Liver (tissue), 8 donors: ENCODE measurements at regions not wholly inside any gene's neighbourhood (a gene's known extent, or its start where the extent isn't known, plus 50 kb on each side); places are given as distances from the start of the nearest gene placed in this dataset.

ENCODE experiments used
- DNase-seq: peaks from one replicate; pipeline ENCODE4 v3.0.0-alpha.2; 2017; ENCODE audit warnings: low spot score
- H3K27ac ChIP-seq, 2 donors: one replicate each; pipeline ENCODE4 v1.7.0; 2013; ENCODE audit warnings: inconsistent platforms in 2 of 2, low read length in 2 of 2, control low read depth in 1 of 2, low read depth in 1 of 2, mild to moderate bottlenecking in 1 of 2
- H3K27me3 ChIP-seq, 4 donors: one replicate each; pipeline versions ENCODE4 v1.6.1 to v1.7.0; 2013; ENCODE audit warnings: low read length in 3 of 4, inconsistent platforms in 1 of 4, mild to moderate bottlenecking in 1 of 4, moderate library complexity in 1 of 4; ENCODE audit not compliant: control insufficient read depth in 4 of 4, insufficient read depth in 4 of 4
- H3K36me3 ChIP-seq, 4 donors: one replicate each; pipeline versions ENCODE4 v1.6.1 to v1.7.0; 2013; ENCODE audit warnings: low read length in 3 of 4, mild to moderate bottlenecking in 3 of 4, low read depth in 1 of 4, moderate library complexity in 1 of 4; ENCODE audit not compliant: control insufficient read depth in 4 of 4, insufficient read depth in 3 of 4
- H3K4me1 ChIP-seq, 4 donors: one replicate each; pipeline versions ENCODE4 v1.6.1 to v1.7.0; 2013; ENCODE audit warnings: low read length in 3 of 4, mild to moderate bottlenecking in 3 of 4, moderate library complexity in 1 of 4; ENCODE audit not compliant: control insufficient read depth in 4 of 4, insufficient read depth in 4 of 4
- H3K4me3 ChIP-seq, 3 donors: one replicate each; pipeline versions ENCODE4 v1.6.1 to v1.7.0; 2013; ENCODE audit warnings: low read length in 3 of 3, control low read depth in 1 of 3, low read depth in 1 of 3, mild to moderate bottlenecking in 1 of 3
- H3K9ac ChIP-seq, 2 donors: one replicate each; pipeline ENCODE4 v1.7.0; 2013; ENCODE audit warnings: low read length in 2 of 2, mild to moderate bottlenecking in 2 of 2, moderate library complexity in 2 of 2, control low read depth in 1 of 2, low read depth in 1 of 2
- H3K9me3 ChIP-seq, 4 donors: one replicate each; pipeline versions ENCODE4 v1.6.1 to v1.7.0; 2013; ENCODE audit warnings: low read length in 3 of 4; ENCODE audit not compliant: control insufficient read depth in 4 of 4
- ATF3 ChIP-seq: IDR thresholded peaks from 2 replicates; pipeline ENCODE4 v1.6.1; 2016; ENCODE audit warnings: antibody characterized with exemption
- EGR1 ChIP-seq, 2 donors: IDR thresholded peaks; 2 replicates each; pipeline ENCODE4 v1.6.1; 2016 to 2018; ENCODE audit warnings: antibody characterized with exemption in 2 of 2, low read depth in 2 of 2
- FOXA1 ChIP-seq: IDR thresholded peaks from 2 replicates; pipeline ENCODE4 v1.6.1; 2016; ENCODE audit warnings: antibody characterized with exemption
- FOXA2 ChIP-seq: IDR thresholded peaks from 2 replicates; pipeline ENCODE4 v1.6.1; 2016; ENCODE audit warnings: antibody characterized with exemption
- GABPA ChIP-seq, 2 donors: IDR thresholded peaks in 1 of 2; conservative IDR thresholded peaks in 1 of 2; 2 replicates each; pipeline ENCODE4 v1.6.1; 2016; ENCODE audit warnings: antibody characterized with exemption in 2 of 2, mild to moderate bottlenecking in 1 of 2, moderate library complexity in 1 of 2
- HNF4A ChIP-seq, 2 donors: conservative IDR thresholded peaks; 2 replicates each; pipeline ENCODE4 v1.6.1; 2016; ENCODE audit warnings: antibody characterized with exemption in 2 of 2, mild to moderate bottlenecking in 2 of 2
- JUND ChIP-seq, 2 donors: IDR thresholded peaks; 2 replicates each; pipeline ENCODE4 v1.6.1; 2016; ENCODE audit warnings: antibody characterized with exemption in 2 of 2
- NR2F2 ChIP-seq: IDR thresholded peaks from 2 replicates; pipeline ENCODE4 v1.6.1; 2016; ENCODE audit warnings: antibody characterized with exemption
- RAD21 ChIP-seq, 2 donors: IDR thresholded peaks; 2 replicates each; pipeline ENCODE4 v1.6.1; 2016; ENCODE audit warnings: antibody characterized with exemption in 2 of 2, mild to moderate bottlenecking in 2 of 2
- RXRA ChIP-seq, 2 donors: IDR thresholded peaks; 2 replicates each; pipeline ENCODE4 v1.6.1; 2017 to 2018; ENCODE audit warnings: antibody characterized with exemption in 2 of 2, mild to moderate bottlenecking in 1 of 2
- SP1 ChIP-seq: IDR thresholded peaks from 2 replicates; pipeline ENCODE4 v1.6.1; 2018; ENCODE audit warnings: antibody characterized with exemption, mild to moderate bottlenecking
- TAF1 ChIP-seq: conservative IDR thresholded peaks from 2 replicates; pipeline ENCODE4 v1.6.1; 2016; ENCODE audit warnings: antibody characterized with exemption, mild to moderate bottlenecking
- WGBS: extraction: QIAGEN DNeasy Blood & Tissue Kit; methylation state at CpG from one replicate; pipeline ENCODE4 v1.1.7; 2013; 5-methylcytosine and 5-hydroxymethylcytosine counted together
- TF ChIP-seq, protein P1 (sequence below): fragments of 150-350 bp; IDR thresholded peaks from 2 replicates; pipeline ENCODE4 v1.5.1; 2017; ENCODE audit warnings: improper control_type of control experiment, low read depth, low read length; ENCODE audit not compliant: missing input control
- TF ChIP-seq, protein P2 (sequence below): IDR thresholded peaks from 2 replicates; pipeline ENCODE4 v1.6.1; 2016; ENCODE audit warnings: antibody characterized with exemption
- donor health status: healthy.
- donor health status: healthy.
- donor health status: healthy.
- donor health status: healthy.
- donor health status: healthy.

DNA sequence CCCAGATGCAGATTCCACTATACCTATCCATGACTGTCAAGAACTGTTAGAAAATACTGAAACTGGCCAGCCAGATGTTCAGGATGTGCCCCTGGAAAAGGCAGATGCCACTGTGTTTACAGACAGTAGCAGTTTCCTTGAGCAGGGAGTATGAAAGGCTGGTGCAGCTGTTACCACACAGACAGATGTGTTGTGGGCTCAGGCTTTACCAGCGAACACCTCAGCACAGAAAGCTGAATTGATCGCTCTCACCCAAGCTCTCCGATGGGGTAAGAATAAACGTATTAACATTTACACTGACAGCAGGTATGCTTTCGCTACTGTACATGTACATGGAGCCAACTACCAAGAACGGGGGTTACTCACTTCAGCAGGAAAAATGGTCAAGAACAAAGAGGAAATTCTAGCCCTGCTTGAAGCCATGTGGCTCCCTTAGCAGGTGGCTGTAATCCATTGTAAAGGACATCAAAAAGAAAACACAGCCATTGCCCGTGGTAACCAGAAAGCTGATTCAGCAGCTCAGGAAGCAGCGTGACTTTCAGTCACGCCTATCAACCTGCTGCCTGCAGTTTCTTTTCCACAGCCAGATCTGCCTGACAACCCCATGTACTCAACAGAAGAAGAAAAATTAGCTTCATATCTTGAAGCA is 459.7 kb upstream of the HTR1E start:
- 58% methylated on average over 9 of the region's 9 CpGs for WGBS
- Histone ChIP-seq H3K27ac (no peak overlapping the region), H3K36me3 (no peaks in the 10 kb centered on the region), H3K9me3 (no peaks in the 10 kb centered on the region), H3K9ac (no peak overlapping the region), H3K27me3 (no peaks in the 10 kb centered on the region), H3K4me3 (no peak overlapping the region), H3K4me1 (no peaks in the 10 kb centered on the region)
- no peak for TF ChIP-seq ATF3
- no peak for TF ChIP-seq EGR1 (IDR thresholded peaks at IDR 0.05; ENCODE audit: low read depth in 2 of 2)
- no peak for DNase-seq

GRCh38 chr6:86476311-86476710 is 461.0 kb upstream of the HTR1E start:
- Histone ChIP-seq H3K4me3 (no peak overlapping the region), H3K27ac (no peak overlapping the region), H3K4me1 (no peaks in the 10 kb centered on the region), H3K9me3 (no peaks in the 10 kb centered on the region), H3K9ac (no peak overlapping the region), H3K27me3 (no peaks in the 10 kb centered on the region), H3K36me3 (no peaks in the 10 kb centered on the region)
- DNase-seq, result no peak
- no peak for TF ChIP-seq FOXA1
- WGBS, result 71% methylated on average over 4 of the region's 4 CpGs

GRCh38 chr6:86474081-86474480 is 463.2 kb upstream of the HTR1E start:
- H3K9me3 ChIP-seq, result no peaks in the 10 kb centered on the region
- H3K36me3 ChIP-seq, result no peaks in the 10 kb centered on the region
- H3K4me3 ChIP-seq, result no peak overlapping the region
- TF ChIP-seq RAD21 (IDR thresholded peaks at IDR 0.05) (no peak), RXRA (IDR thresholded peaks at IDR 0.05) (no peak), SP1 (no peak), FOXA1 (no peak), TAF1 (no peak), NR2F2 (no peak), HNF4A (conservative IDR thresholded peaks at IDR 0.05) (no peak), FOXA2 (no peak), EGR1 (IDR thresholded peaks at IDR 0.05; ENCODE audit: low read depth in 2 of 2) (no peak), JUND (IDR thresholded peaks at IDR 0.05) (no peak), GABPA (IDR thresholded peaks at IDR 0.05 in 1 of 2, conservative IDR thresholded peaks at IDR 0.05 in 1 of 2) (no peak), ATF3 (no peak)
- TF ChIP-seq, protein P1, sequence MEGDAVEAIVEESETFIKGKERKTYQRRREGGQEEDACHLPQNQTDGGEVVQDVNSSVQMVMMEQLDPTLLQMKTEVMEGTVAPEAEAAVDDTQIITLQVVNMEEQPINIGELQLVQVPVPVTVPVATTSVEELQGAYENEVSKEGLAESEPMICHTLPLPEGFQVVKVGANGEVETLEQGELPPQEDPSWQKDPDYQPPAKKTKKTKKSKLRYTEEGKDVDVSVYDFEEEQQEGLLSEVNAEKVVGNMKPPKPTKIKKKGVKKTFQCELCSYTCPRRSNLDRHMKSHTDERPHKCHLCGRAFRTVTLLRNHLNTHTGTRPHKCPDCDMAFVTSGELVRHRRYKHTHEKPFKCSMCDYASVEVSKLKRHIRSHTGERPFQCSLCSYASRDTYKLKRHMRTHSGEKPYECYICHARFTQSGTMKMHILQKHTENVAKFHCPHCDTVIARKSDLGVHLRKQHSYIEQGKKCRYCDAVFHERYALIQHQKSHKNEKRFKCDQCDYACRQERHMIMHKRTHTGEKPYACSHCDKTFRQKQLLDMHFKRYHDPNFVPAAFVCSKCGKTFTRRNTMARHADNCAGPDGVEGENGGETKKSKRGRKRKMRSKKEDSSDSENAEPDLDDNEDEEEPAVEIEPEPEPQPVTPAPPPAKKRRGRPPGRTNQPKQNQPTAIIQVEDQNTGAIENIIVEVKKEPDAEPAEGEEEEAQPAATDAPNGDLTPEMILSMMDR, result no peak
- TF ChIP-seq, protein P2, sequence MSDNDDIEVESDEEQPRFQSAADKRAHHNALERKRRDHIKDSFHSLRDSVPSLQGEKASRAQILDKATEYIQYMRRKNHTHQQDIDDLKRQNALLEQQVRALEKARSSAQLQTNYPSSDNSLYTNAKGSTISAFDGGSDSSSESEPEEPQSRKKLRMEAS, result no peak
- H3K9ac ChIP-seq, result no peak overlapping the region
- no peak overlapping the region for H3K27ac ChIP-seq
- 85% methylated on average over 9 of the region's 9 CpGs for WGBS
- H3K27me3 ChIP-seq, result no peaks in the 10 kb centered on the region
- DNase-seq, result no peak
- no peaks in the 10 kb centered on the region for H3K4me1 ChIP-seq
